ENCODE measurements at regions not wholly inside any gene's neighbourhood (a gene's known extent, or its start where the extent isn't known, plus 50 kb on each side); places are given as distances from the start of the nearest gene placed in this dataset.

- Histone ChIP-seq H3K27ac (ENCODE audit: low read depth, low read length, poor library complexity, severe bottlenecking) (no peak overlapping the region), H3K9me3 (ENCODE audit: low read depth, low read length, poor library complexity, severe bottlenecking) (no peaks in the 10 kb centered on the region), H3K4me1 (ENCODE audit: insufficient read depth, low read length, poor library complexity, severe bottlenecking) (no peaks in the 10 kb centered on the region), H3K4me3 (ENCODE audit: low read depth, low read length, poor library complexity, severe bottlenecking) (no peak overlapping the region), H3K36me3 (ENCODE audit: insufficient read depth, low read length, poor library complexity, severe bottlenecking) (no peaks in the 10 kb centered on the region), H3K27me3 (replicated peaks; ENCODE audit: insufficient read depth, low read depth, low read length, poor library complexity) (peaks cover 12% of the 10 kb centered on the region)
- no TSS peak for BruUV-seq (replicated peaks)
- TF ChIP-seq, protein P1, sequence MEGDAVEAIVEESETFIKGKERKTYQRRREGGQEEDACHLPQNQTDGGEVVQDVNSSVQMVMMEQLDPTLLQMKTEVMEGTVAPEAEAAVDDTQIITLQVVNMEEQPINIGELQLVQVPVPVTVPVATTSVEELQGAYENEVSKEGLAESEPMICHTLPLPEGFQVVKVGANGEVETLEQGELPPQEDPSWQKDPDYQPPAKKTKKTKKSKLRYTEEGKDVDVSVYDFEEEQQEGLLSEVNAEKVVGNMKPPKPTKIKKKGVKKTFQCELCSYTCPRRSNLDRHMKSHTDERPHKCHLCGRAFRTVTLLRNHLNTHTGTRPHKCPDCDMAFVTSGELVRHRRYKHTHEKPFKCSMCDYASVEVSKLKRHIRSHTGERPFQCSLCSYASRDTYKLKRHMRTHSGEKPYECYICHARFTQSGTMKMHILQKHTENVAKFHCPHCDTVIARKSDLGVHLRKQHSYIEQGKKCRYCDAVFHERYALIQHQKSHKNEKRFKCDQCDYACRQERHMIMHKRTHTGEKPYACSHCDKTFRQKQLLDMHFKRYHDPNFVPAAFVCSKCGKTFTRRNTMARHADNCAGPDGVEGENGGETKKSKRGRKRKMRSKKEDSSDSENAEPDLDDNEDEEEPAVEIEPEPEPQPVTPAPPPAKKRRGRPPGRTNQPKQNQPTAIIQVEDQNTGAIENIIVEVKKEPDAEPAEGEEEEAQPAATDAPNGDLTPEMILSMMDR (conservative IDR thresholded peaks at IDR 0.05; ENCODE audit: low read depth, low read length): no peak
- TF ChIP-seq EZH2 (IDR thresholded peaks at IDR 0.05; ENCODE audit: borderline replicate concordance, low read depth, low read length, poor library complexity, severe bottlenecking): no peak
- ChIA-PET POLR2A (ENCODE audit: low non-redundant PET) (interaction anchor here (0.5 kb wide), 1 partner anchor 133 kb away, joined by 6 read pairs; no protein-coding TSS in a partner anchor), CTCF (no interaction called here)
- no peak for DNase-seq (ENCODE audit: low spot score)
- intact Hi-C loops (cut with micrococcal nuclease; ENCODE audit: unreplicated experiment): no loop called here
Observed at GRCh38 chr20:43365691-43366090, 92.0 kb upstream of the SRSF6 start.

DNA sequence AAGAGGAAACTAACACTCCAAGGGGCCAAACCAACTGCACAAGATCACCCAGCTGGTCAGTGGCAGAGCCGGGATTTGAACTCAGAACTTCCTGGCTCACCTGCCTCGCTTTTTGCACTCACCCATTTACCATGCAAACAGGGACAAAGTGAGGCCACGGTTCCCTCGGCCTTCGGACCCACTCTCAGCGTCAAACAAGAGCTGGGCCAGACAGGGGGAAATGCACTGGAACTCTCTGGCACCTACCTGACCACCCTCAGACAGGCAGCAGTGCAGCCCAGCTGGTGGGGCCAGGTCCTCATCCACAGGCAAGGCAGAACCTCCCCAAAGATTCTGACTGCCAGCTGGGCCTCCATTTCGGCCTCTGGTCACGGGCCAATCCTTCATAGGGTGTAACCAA lies 93.7 kb upstream of the SRSF6 start:
- intact Hi-C loops (cut with micrococcal nuclease; ENCODE audit: unreplicated experiment): no loop called here
- H3K27ac ChIP-seq (ENCODE audit: low read depth, low read length, poor library complexity, severe bottlenecking): no peak overlapping the region
- TF ChIP-seq, protein P1 (conservative IDR thresholded peaks at IDR 0.05; ENCODE audit: low read depth, low read length): no peak
- TF ChIP-seq EZH2 (IDR thresholded peaks at IDR 0.05; ENCODE audit: borderline replicate concordance, low read depth, low read length, poor library complexity, severe bottlenecking): no peak
- no peak overlapping the region for H3K4me3 ChIP-seq (ENCODE audit: low read depth, low read length, poor library complexity, severe bottlenecking)
- no peaks in the 10 kb centered on the region for H3K4me1 ChIP-seq (ENCODE audit: insufficient read depth, low read length, poor library complexity, severe bottlenecking)
- H3K36me3 ChIP-seq (ENCODE audit: insufficient read depth, low read length, poor library complexity, severe bottlenecking): no peaks in the 10 kb centered on the region
- POLR2A ChIA-PET (ENCODE audit: low non-redundant PET): no interaction called here
- DNase-seq (ENCODE audit: low spot score): no peak
- peaks cover 12% of the 10 kb centered on the region for H3K27me3 ChIP-seq (replicated peaks; ENCODE audit: insufficient read depth, low read depth, low read length, poor library complexity)
- H3K9me3 ChIP-seq (ENCODE audit: low read depth, low read length, poor library complexity, severe bottlenecking): no peaks in the 10 kb centered on the region
- CTCF ChIA-PET: no interaction called here
- BruUV-seq (replicated peaks): no TSS peak

DNA sequence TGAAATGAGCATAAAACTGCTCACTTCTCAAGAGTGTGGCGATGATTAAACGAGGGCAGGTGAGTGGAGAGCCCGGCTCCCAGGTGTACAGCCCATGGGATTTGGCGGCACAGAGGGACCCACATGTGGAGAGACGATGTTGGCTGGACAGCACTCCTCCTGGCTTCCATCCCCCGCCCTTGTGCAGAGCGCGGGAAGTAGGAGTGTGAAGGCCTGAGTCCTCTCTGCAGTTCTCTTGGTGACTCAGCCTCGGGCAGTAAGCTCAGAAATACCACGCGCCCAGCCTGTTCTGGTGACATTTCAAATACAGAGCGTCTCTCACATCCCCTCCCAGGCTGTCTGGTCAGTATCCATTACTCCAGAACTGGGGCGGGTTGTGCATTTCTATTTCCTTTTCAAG lies 94.2 kb upstream of the SRSF6 start:
- no peak for DNase-seq (ENCODE audit: low spot score)
- ChIA-PET CTCF (no interaction called here), POLR2A (ENCODE audit: low non-redundant PET) (no interaction called here)
- H3K27me3 ChIP-seq (replicated peaks; ENCODE audit: insufficient read depth, low read depth, low read length, poor library complexity): peaks cover 12% of the 10 kb centered on the region
- H3K9me3 ChIP-seq (ENCODE audit: low read depth, low read length, poor library complexity, severe bottlenecking): no peaks in the 10 kb centered on the region
- TF ChIP-seq, protein P1 (conservative IDR thresholded peaks at IDR 0.05; ENCODE audit: low read depth, low read length): no peak
- TF ChIP-seq EZH2 (IDR thresholded peaks at IDR 0.05; ENCODE audit: borderline replicate concordance, low read depth, low read length, poor library complexity, severe bottlenecking): no peak
- no TSS peak for BruUV-seq (replicated peaks)
- no peaks in the 10 kb centered on the region for H3K36me3 ChIP-seq (ENCODE audit: insufficient read depth, low read length, poor library complexity, severe bottlenecking)
- intact Hi-C loops (cut with micrococcal nuclease; ENCODE audit: unreplicated experiment): no loop called here
- no peak overlapping the region for H3K27ac ChIP-seq (ENCODE audit: low read depth, low read length, poor library complexity, severe bottlenecking)
- H3K4me3 ChIP-seq (ENCODE audit: low read depth, low read length, poor library complexity, severe bottlenecking): no peak overlapping the region
- no peaks in the 10 kb centered on the region for H3K4me1 ChIP-seq (ENCODE audit: insufficient read depth, low read length, poor library complexity, severe bottlenecking)
